ENCODE measurements at regions not wholly inside any gene's neighbourhood (a gene's known extent, or its start where the extent isn't known, plus 50 kb on each side); places are given as distances from the start of the nearest gene placed in this dataset.

GRCh38 chr11:92866679-92867282, 102.7 kb upstream of the MTNR1B start:
- no peaks in the 10 kb centered on the region for H3K36me3 ChIP-seq (ENCODE audit: control insufficient read depth, insufficient read depth, low read length)
- H3K9me3 Mint-ChIP-seq, result no peaks in the 10 kb centered on the region
- H3K9me3 ChIP-seq (ENCODE audit: control insufficient read depth, insufficient read depth, low read length), result no peaks in the 10 kb centered on the region
- H3K4me1 Mint-ChIP-seq, result no peaks in the 10 kb centered on the region
- intact Hi-C loops (cut with micrococcal nuclease), result no loop called here
- no peak overlapping the region for H3K4me3 Mint-ChIP-seq
- 90% methylated on average over 38 of the region's 38 CpGs for WGBS (ENCODE audit: insufficient coverage)
- ATAC-seq, result no peak
- no peaks in the 10 kb centered on the region for H3K27me3 ChIP-seq (ENCODE audit: control insufficient read depth, insufficient read depth, low read length)
- no peak for DNase-seq
- no peak overlapping the region for H3K27ac Mint-ChIP-seq
- no peaks in the 10 kb centered on the region for H3K27me3 Mint-ChIP-seq (ENCODE audit: low read depth in 2 of 2)
- H3K36me3 Mint-ChIP-seq, result no peaks in the 10 kb centered on the region
- H3K4me3 ChIP-seq (ENCODE audit: low read length), result no peak overlapping the region
- no peaks in the 10 kb centered on the region for H3K4me1 ChIP-seq (ENCODE audit: control insufficient read depth, insufficient read depth, low read length)
- H3K27ac ChIP-seq (ENCODE audit: low read length), result no peak overlapping the region
- no peak for TF ChIP-seq CTCF (IDR thresholded peaks at IDR 0.05)

GRCh38 chr11:92867913-92868619, 101.4 kb upstream of the MTNR1B start:
- Histone ChIP-seq H3K36me3 (ENCODE audit: control insufficient read depth, insufficient read depth, low read length) (no peaks in the 10 kb centered on the region), H3K4me3 (ENCODE audit: low read length) (no peak overlapping the region), H3K27me3 (ENCODE audit: control insufficient read depth, insufficient read depth, low read length) (no peaks in the 10 kb centered on the region), H3K4me1 (ENCODE audit: control insufficient read depth, insufficient read depth, low read length) (no peaks in the 10 kb centered on the region), H3K27ac (ENCODE audit: low read length) (no peak overlapping the region), H3K9me3 (ENCODE audit: control insufficient read depth, insufficient read depth, low read length) (no peaks in the 10 kb centered on the region)
- intact Hi-C loops (cut with micrococcal nuclease), result no loop called here
- no peak overlapping the region for H3K27ac Mint-ChIP-seq
- no peak for ATAC-seq
- no peak for DNase-seq
- no peak for TF ChIP-seq CTCF (IDR thresholded peaks at IDR 0.05)
- H3K4me3 Mint-ChIP-seq, result no peak overlapping the region
- H3K4me1 Mint-ChIP-seq, result no peaks in the 10 kb centered on the region
- H3K27me3 Mint-ChIP-seq (ENCODE audit: low read depth in 2 of 2), result no peaks in the 10 kb centered on the region
- H3K36me3 Mint-ChIP-seq, result no peaks in the 10 kb centered on the region
- H3K9me3 Mint-ChIP-seq, result no peaks in the 10 kb centered on the region
- WGBS (ENCODE audit: insufficient coverage), result 71% methylated on average over 8 of the region's 9 CpGs

- DNase-seq (no peak), ATAC-seq (no peak)
- H3K4me1 ChIP-seq (ENCODE audit: control insufficient read depth, insufficient read depth, low read length), result no peaks in the 10 kb centered on the region
- no peak overlapping the region for H3K27ac ChIP-seq (ENCODE audit: low read length)
- Mint-ChIP-seq H3K4me3 (no peak overlapping the region), H3K9me3 (no peaks in the 10 kb centered on the region), H3K4me1 (no peaks in the 10 kb centered on the region), H3K36me3 (no peaks in the 10 kb centered on the region), H3K27ac (no peak overlapping the region), H3K27me3 (ENCODE audit: low read depth in 2 of 2) (no peaks in the 10 kb centered on the region)
- no peaks in the 10 kb centered on the region for H3K36me3 ChIP-seq (ENCODE audit: control insufficient read depth, insufficient read depth, low read length)
- H3K4me3 ChIP-seq (ENCODE audit: low read length), result no peak overlapping the region
- WGBS (ENCODE audit: insufficient coverage), result 36% methylated on average over 1 of the region's 1 CpG
- no peak for TF ChIP-seq CTCF (IDR thresholded peaks at IDR 0.05)
- no peaks in the 10 kb centered on the region for H3K27me3 ChIP-seq (ENCODE audit: control insufficient read depth, insufficient read depth, low read length)
- intact Hi-C loops (cut with micrococcal nuclease), result no loop called here
- H3K9me3 ChIP-seq (ENCODE audit: control insufficient read depth, insufficient read depth, low read length), result no peaks in the 10 kb centered on the region
Observed at GRCh38 chr11:92869716-92870115, 99.7 kb upstream of the MTNR1B start.
